Pancreas (tissue), 10 donors: ENCODE measurements at regions not wholly inside any gene's neighbourhood (a gene's known extent, or its start where the extent isn't known, plus 50 kb on each side); places are given as distances from the start of the nearest gene placed in this dataset.

Source experiments
- ATAC-seq, 4 donors: fragments of 200-7000 bp; cut with Tn5 transposase; one replicate each; pipeline versions ENCODE4 v1.8.0 to v1.9.1; 2020; ENCODE audit warnings: mild to moderate bottlenecking in 4 of 4, moderate library complexity in 4 of 4
- DNase-seq, 6 donors: peaks; one replicate each; pipeline ENCODE4 v3.0.0-alpha.2; 2020
- FAIRE-seq: peaks from 2 replicates; lab custom pipeline; 2012; peaks lifted over from hg19 to GRCh38; lab: Jason Lieb, UNC
- H3K27ac ChIP-seq, 4 donors: fragments of 200-600 bp; sonication (generic); 1 replicate in 3 of 4; 2 replicates in 1 of 4; pipeline versions ENCODE4 v1.5.0 to v1.8.0; 2020
- H3K27me3 ChIP-seq, 4 donors: fragments of 200-600 bp; one replicate each; pipeline ENCODE4 v1.8.0; 2021
- H3K36me3 ChIP-seq, 3 donors: fragments of 200-600 bp; sonication (generic) in 1 of 3; one replicate each; pipeline versions ENCODE4 v1.5.0 to v1.8.0; 2020 to 2021
- H3K4me1 ChIP-seq, 3 donors: fragments of 200-600 bp; one replicate each; pipeline ENCODE4 v1.8.0; 2021
- H3K4me3 ChIP-seq, 4 donors: fragments of 200-600 bp; sonication (generic) in 2 of 4; one replicate each; pipeline versions ENCODE4 v1.5.0 to v1.8.0; 2020 to 2021
- H3K9me3 ChIP-seq, 4 donors: fragments of 200-600 bp; one replicate each; pipeline ENCODE4 v1.8.0; 2021
- CTCF ChIP-seq, 4 donors: fragments of 200-600 bp; sonication (generic) in 3 of 4; IDR thresholded peaks; one replicate each; pipeline versions ENCODE4 v1.5.0 to v1.8.0; 2021; ENCODE audit warnings: antibody characterized with exemption in 4 of 4
- WGBS, 2 donors: extraction: QIAGEN DNeasy Blood & Tissue Kit; methylation state at CpG; one replicate each; pipeline ENCODE4 v1.1.7; 2013; 5-methylcytosine and 5-hydroxymethylcytosine counted together
- intact Hi-C, 3 donors: fragments of 100-400 bp; cut with DNase I; formaldehyde crosslinking; loops; one replicate each; pipeline versions ENCODE4 v1.11.1 to v1.14.2; 2022
- donor health status: healthy with polysubstance abuse.
- donor health status: DM: no; HTN: no; CAD: no; lungs with moderate emphysema.
- donor health status: DM: no; HTN: no; CAD: no.
- donor health status: control.
- donor health status: control.
- donor health status: Bipolar disorder and iron deficiency.
- donor health status: DM: yes; HTN: yes; CAD: no.
- donor health status: DM: no; HTN: no; CAD: no.
- donor health status: DM: no; HTN: no; CAD: no.
- donor health status: DM: yes; HTN: yes; CAD: no.

DNA sequence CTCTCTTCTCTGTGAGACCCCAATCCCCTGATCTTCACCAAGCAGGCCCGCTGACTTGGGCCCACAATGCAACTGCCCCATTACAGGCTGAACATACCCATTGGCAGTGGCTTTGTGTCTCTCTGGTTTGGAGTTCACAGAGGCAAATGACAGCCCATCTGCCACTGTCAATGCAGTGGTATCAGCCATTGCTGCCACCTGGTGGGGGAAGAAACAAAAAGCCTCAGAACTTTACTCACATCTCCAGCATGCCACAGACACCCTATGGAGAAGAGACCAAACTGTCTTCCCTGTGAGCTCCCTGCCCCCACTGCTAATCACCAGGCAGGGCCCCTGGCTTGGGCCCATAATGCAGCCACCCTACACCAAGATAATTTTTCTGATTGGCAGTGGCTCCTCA is 729.3 kb upstream of the ACTRT1 start:
- DNase-seq (peak in 3 of 6 donors; percentile 2 to 49 (median 20)), FAIRE-seq (no peak), ATAC-seq (peak in 3 of 4 donors; percentile 51 to 60 (median 53))
- TF ChIP-seq CTCF (IDR thresholded peaks at IDR 0.05) = peak in 1 of 4 donors; percentile 16
- no peaks in the 10 kb centered on the region for H3K27me3 ChIP-seq
- no peaks in the 10 kb centered on the region for H3K4me1 ChIP-seq
- no peaks in the 10 kb centered on the region for H3K9me3 ChIP-seq
- H3K36me3 ChIP-seq = no peaks in the 10 kb centered on the region
- H3K27ac ChIP-seq = no peak overlapping the region
- no peak overlapping the region for H3K4me3 ChIP-seq
- 23 to 33% methylated on average over 1 of the region's 1 CpG for WGBS, 2 donors
- intact Hi-C loops = no loop called here

DNA sequence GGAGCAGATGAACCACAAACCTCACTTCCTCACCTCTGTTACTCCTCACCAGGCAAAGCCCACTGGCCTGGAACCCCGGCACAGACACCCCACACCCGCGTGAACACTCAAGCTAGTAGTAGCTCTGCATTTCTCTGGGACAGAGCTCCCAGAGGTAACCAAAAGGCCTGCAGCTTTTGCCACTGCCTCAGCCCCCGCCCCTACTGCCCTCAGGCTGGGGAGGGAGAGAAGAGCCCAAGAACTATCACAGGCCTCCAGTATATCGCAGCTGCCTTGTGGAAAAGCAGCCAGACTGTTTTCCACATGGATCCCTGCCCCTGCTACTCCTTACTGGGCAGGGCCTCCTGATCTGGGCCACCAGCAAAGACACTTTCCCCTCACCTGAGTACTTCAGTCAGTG is 728.7 kb upstream of the ACTRT1 start:
- ATAC-seq = no peak
- TF ChIP-seq CTCF (IDR thresholded peaks at IDR 0.05) = no peak
- intact Hi-C loops = no loop called here
- FAIRE-seq = no peak
- H3K27ac ChIP-seq = no peak overlapping the region
- H3K36me3 ChIP-seq = no peaks in the 10 kb centered on the region
- WGBS, 2 donors = 64 to 75% methylated on average over 5 of the region's 5 CpGs
- peak in 1 of 6 donors; percentile 15 for DNase-seq
- no peaks in the 10 kb centered on the region for H3K9me3 ChIP-seq
- H3K4me1 ChIP-seq = no peaks in the 10 kb centered on the region
- no peaks in the 10 kb centered on the region for H3K27me3 ChIP-seq
- no peak overlapping the region for H3K4me3 ChIP-seq

GRCh38 chrX:128769495-128769894 is 717.3 kb upstream of the ACTRT1 start:
- intact Hi-C loops = no loop called here
- no peaks in the 10 kb centered on the region for H3K4me1 ChIP-seq
- no peak for FAIRE-seq

DNA sequence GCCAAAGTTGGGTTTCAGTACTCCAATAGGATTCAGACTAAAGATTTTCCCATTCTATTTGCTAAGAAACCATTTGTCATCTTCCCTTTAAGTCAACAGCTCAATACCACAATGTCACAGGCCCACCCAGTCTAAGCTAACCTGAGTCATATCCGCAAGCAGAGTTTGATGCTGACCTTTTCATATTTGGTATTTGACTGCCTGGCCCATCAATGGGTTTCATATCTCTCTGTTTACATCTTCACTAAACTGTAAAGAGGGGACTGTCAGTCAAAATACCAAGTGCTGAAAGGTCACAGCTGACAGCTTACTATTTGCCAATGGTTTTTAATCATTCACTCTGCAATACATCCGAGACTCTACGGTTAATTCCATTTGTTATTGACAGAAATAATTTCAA is 707.5 kb upstream of the ACTRT1 start:
- TF ChIP-seq CTCF (IDR thresholded peaks at IDR 0.05) = no peak
- no peak overlapping the region for H3K27ac ChIP-seq
- ATAC-seq = no peak
- no peaks in the 10 kb centered on the region for H3K4me1 ChIP-seq
- peaks cover 0 to 5% (median 0%) of the 10 kb centered on the region in 4 donors for H3K27me3 ChIP-seq
- DNase-seq = no peak
- FAIRE-seq = no peak
- no peaks in the 10 kb centered on the region for H3K9me3 ChIP-seq
- intact Hi-C loops = no loop called here
- WGBS, 2 donors = 26 to 32% methylated on average over 3 of the region's 3 CpGs
- H3K36me3 ChIP-seq = no peaks in the 10 kb centered on the region
- no peak overlapping the region for H3K4me3 ChIP-seq

More at GRCh38 chrX:128769495-128769894, 717.3 kb upstream of the ACTRT1 start:
- H3K36me3 ChIP-seq = no peaks in the 10 kb centered on the region
- H3K9me3 ChIP-seq = no peaks in the 10 kb centered on the region
- TF ChIP-seq CTCF (IDR thresholded peaks at IDR 0.05) = no peak
- no peak overlapping the region for H3K4me3 ChIP-seq
- no peak overlapping the region for H3K27ac ChIP-seq
- ATAC-seq (no peak), DNase-seq (no peak)
- WGBS, 2 donors = 63 to 72% methylated on average over 2 of the region's 2 CpGs
- no peaks in the 10 kb centered on the region for H3K27me3 ChIP-seq

DNA sequence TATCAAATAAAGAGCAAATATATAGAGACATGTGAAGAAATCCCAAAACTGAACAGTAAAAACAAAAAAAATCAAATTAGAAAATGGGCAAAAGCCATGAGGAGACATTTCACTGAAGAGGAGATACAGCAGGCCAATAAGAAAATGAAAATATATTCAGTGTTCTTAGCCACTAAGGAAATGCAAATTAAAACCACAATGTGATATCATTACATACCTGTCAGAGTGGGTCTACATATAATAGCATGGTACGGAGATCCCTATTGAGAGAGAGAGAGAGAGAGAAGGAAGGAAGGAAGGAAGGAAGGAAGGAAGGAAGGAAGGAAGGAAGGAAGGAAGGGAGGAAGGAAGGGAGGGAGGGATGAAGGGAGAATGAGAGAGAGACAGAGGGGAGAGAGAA is 707.0 kb upstream of the ACTRT1 start:
- no peak for TF ChIP-seq CTCF (IDR thresholded peaks at IDR 0.05)
- intact Hi-C loops = no loop called here
- no peaks in the 10 kb centered on the region for H3K36me3 ChIP-seq
- peaks cover 0 to 5% (median 0%) of the 10 kb centered on the region in 4 donors for H3K27me3 ChIP-seq
- no peak overlapping the region for H3K27ac ChIP-seq
- 79 to 82% methylated on average over 1 of the region's 1 CpG for WGBS, 2 donors
- no peak overlapping the region for H3K4me3 ChIP-seq
- no peaks in the 10 kb centered on the region for H3K9me3 ChIP-seq
- ATAC-seq (no peak), DNase-seq (no peak), FAIRE-seq (no peak)
- H3K4me1 ChIP-seq = no peaks in the 10 kb centered on the region
